Stromal cell of bone marrow (primary cell): ENCODE measurements at regions not wholly inside any gene's neighbourhood (a gene's known extent, or its start where the extent isn't known, plus 50 kb on each side); places are given as distances from the start of the nearest gene placed in this dataset.

Experiments
- DNase-seq: peaks from one replicate; pipeline ENCODE4 v3.0.0-alpha.2; 2012; ENCODE audit warnings: low read depth

DNA sequence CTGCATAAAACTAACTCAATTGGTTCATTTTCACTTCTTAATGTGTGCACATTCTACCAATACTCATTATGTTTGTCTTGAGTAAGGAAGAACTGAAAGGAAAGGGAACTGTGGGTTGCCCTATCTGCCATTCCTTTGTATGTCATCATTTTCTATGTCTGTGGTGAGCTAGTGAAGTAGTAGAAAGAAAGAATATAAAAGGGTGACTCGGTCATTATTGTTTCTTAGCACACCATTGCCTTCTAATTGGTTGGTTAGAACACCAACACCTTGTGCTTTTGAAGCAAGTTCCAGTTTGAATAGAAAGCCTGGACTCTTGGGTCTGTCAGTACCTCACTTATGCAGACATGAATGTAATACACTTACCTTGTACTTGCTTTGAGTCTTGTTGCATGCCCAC is 64.3 kb upstream of the MDFIC start:
- DNase-seq, result no peak

DNA sequence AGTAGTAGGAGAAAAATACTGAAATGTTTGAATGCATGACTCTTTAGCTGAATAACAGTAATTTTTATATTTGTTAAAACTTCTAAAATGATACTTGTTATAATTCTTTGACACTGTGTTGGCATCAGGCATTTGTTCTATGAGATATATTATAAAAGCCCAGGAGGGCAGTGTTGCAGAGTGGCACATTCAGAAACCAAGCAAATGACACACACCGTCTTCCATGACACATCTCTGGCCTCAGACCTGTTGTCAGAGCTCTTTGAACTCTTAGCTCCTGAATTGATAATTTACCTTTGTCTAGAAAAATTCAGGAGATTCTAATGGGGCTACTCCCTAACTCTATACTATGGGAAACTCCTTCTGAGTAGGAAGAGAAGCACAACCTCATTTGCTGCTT is 62.4 kb upstream of the MDFIC start:
- DNase-seq, result no peak

DNA sequence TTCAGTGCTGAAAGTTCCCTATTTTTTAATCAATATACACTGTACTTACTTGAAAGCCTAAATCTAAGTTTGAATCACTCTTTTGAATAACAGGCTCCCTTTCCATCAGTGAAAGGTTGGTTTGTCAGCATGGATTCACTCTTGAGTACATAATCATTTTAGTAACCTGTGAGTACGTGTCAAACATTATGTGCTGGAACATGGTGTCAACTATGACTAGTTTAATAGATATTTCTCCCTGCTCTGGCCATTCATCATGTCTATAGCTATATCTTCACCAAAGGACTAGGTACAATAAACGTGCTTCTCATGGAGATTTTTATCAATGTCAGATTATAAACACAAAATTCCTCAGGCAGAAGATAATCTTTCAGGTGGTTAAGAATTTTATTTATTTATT is 61.7 kb upstream of the MDFIC start:
- no peak for DNase-seq

DNA sequence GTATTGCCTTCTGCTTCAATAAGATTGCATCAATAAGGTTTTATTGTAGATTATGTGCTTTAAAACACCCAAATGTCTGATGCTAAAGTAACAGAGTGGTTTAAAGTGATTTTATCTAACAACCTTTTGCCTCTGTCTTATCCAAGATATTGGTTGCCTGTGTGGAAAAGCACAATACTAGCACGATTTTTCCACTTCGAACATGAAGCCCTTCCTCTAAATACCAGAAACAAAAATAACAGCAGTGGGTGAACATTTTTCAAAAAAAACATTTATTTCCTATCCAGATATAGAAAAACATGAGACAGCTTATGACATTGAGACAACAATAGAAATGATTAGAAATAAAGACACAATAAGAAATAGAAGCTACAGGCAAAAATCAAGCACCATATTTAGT is 59.5 kb upstream of the MDFIC start:
- DNase-seq, result no peak

DNA sequence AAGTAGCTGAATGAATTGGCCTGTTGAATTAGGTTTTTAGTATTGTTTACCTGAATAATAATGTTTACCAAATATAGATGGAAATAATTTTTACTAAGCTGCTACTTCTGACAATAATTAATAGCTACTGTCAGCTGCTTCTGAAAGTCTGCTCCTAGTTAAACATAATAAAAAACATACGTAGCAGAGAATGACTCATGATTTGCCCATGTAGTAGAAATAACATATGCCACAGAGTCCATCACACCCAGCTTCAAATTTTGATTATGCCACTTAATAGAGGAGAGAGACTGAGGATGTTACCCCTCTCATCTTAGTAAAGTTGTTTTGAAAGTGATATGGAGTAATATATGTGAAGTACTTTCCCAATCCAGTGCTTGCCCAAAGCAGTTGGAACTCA is 57.6 kb upstream of the MDFIC start:
- no peak for DNase-seq

DNA sequence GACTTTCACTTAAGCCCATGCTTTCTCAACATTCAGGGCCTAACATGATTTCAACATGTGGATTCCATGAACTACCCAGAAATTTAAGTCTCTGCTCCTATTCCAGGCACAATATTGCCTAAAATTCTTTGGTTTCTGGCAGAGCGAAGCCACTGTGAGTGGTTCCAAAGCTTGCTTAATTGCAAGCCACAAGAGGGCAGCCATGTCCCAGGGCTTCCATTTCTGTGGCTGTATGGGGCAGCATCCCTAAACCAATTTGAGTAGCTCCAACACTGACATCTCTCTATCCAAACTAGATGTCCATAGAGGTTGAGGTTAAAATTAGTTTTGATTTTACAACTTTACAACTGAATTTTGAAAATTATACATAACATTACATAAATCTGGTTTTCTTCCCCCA is 56.3 kb upstream of the MDFIC start:
- peak; percentile 57 for DNase-seq
